Hepatocyte (in vitro differentiated cells): ENCODE measurements at regions not wholly inside any gene's neighbourhood (a gene's known extent, or its start where the extent isn't known, plus 50 kb on each side); places are given as distances from the start of the nearest gene placed in this dataset.

Experiments used
- CTCF ChIP-seq: fragments of 200-600 bp; sonication (generic); IDR thresholded peaks from 2 replicates; pipeline ENCODE4 v1.5.1; 2016; ENCODE audit warnings: antibody characterized with exemption, mild to moderate bottlenecking; ENCODE audit not compliant: poor library complexity
- EZH2phosphoT487 ChIP-seq: fragments of 200-600 bp; sonication (generic); IDR thresholded peaks from one replicate; pipeline ENCODE4 v1.6.1; 2018; ENCODE audit warnings: antibody characterized with exemption, mild to moderate bottlenecking, low read depth, moderate library complexity; ENCODE audit not compliant: unreplicated experiment, severe bottlenecking

GRCh38 chr16:6364846-6365245, 967.8 kb upstream of the RBFOX1 start:
- TF ChIP-seq EZH2phosphoT487 (no peak), CTCF (no peak)
